NCI-H1436 (cell line): ENCODE measurements at regions not wholly inside any gene's neighbourhood (a gene's known extent, or its start where the extent isn't known, plus 50 kb on each side); places are given as distances from the start of the nearest gene placed in this dataset.
"Not testable (repeated sequence)": the region's sequence is repeated elsewhere in the genome, so short reads cannot be mapped to it uniquely, and the experiment has no call there.

ENCODE experiments used
- DNase-seq: peaks from one replicate; lab custom pipeline; 2025; lab: John Stamatoyannopoulos, UW

- no peak for DNase-seq
These were observed 408.3 kb downstream of the NUP35 start for GRCh38 chr2:183532514-183532913.

- no peak for DNase-seq
These were observed 408.8 kb downstream of the NUP35 start for GRCh38 chr2:183533021-183533420.

GRCh38 chr2:183536290-183536689, 412.0 kb downstream of the NUP35 start:
- no peak for DNase-seq

GRCh38 chr2:183536714-183537113, 412.5 kb downstream of the NUP35 start:
- DNase-seq = no peak

GRCh38 chr2:183541766-183542165, 417.5 kb downstream of the NUP35 start:
- no peak for DNase-seq

GRCh38 chr2:183542606-183543005, 418.4 kb downstream of the NUP35 start:
- no peak for DNase-seq

- DNase-seq = no peak
These were observed 419.0 kb downstream of the NUP35 start for GRCh38 chr2:183543222-183543621.

GRCh38 chr2:183543731-183544130, 419.5 kb downstream of the NUP35 start:
- no peak for DNase-seq

- DNase-seq = not testable (repeated sequence)
These were observed 422.5 kb downstream of the NUP35 start for GRCh38 chr2:183546560-183547350.

- DNase-seq = no peak
These were observed 428.5 kb downstream of the NUP35 start for GRCh38 chr2:183552716-183553115.

- no peak for DNase-seq
These were observed 440.5 kb downstream of the NUP35 start for GRCh38 chr2:183564726-183565125.

- DNase-seq = no peak
These were observed 451.2 kb downstream of the NUP35 start for GRCh38 chr2:183575481-183575880.

- no peak for DNase-seq
These were observed 455.4 kb downstream of the NUP35 start for GRCh38 chr2:183579686-183580085.

GRCh38 chr2:183592271-183592670, 468.0 kb downstream of the NUP35 start:
- DNase-seq = no peak

- no peak for DNase-seq
These were observed 469.9 kb downstream of the NUP35 start for GRCh38 chr2:183594150-183594549.

- DNase-seq = no peak
These were observed 473.6 kb downstream of the NUP35 start for GRCh38 chr2:183597841-183598240.

GRCh38 chr2:183604065-183604464, 479.8 kb downstream of the NUP35 start:
- no peak for DNase-seq

- DNase-seq = no peak
These were observed 481.2 kb downstream of the NUP35 start for GRCh38 chr2:183605440-183605839.

- no peak for DNase-seq
These were observed 481.9 kb downstream of the NUP35 start for GRCh38 chr2:183606022-183606717.

- no peak for DNase-seq
These were observed 482.5 kb downstream of the NUP35 start for GRCh38 chr2:183606718-183607085.

- no peak for DNase-seq
These were observed 483.8 kb downstream of the NUP35 start for GRCh38 chr2:183607995-183608394.

- DNase-seq = no peak
These were observed 484.5 kb downstream of the NUP35 start for GRCh38 chr2:183608747-183609146.

- DNase-seq = no peak
These were observed 486.5 kb downstream of the NUP35 start for GRCh38 chr2:183610724-183611123.
